ENCODE measurements at regions not wholly inside any gene's neighbourhood (a gene's known extent, or its start where the extent isn't known, plus 50 kb on each side); places are given as distances from the start of the nearest gene placed in this dataset.

GRCh38 chr2:195575879-195576401 is 81.1 kb upstream of the SLC39A10 start:
- peaks cover 4% of the 10 kb centered on the region for H3K9me3 Mint-ChIP-seq (ENCODE audit: insufficient read depth)
- Histone ChIP-seq H3K9ac (ENCODE audit: low read length) (peak overlapping the region; percentile 26), H3K4me2 (replicated peaks; ENCODE audit: low read depth, low read length, poor library complexity, severe bottlenecking) (peak overlapping the region; percentile 54), H3K27ac (ENCODE audit: low read length in 2 of 2) (peak overlapping the region; percentile 11 to 62), H3K4me3 (ENCODE audit: control extremely low read depth in 1 of 5, extremely low read depth in 1 of 5, insufficient read depth in 1 of 5, low read depth in 2 of 5, low read length in 4 of 5) (peak overlapping the region in 4 of 5 experiments; percentile 9 to 40 (median 24)), H2AFZ (ENCODE audit: insufficient read depth, low read depth, low read length, poor library complexity, severe bottlenecking) (peak overlapping the region; percentile 16), H4K20me1 (ENCODE audit: control insufficient read depth, insufficient read depth, low read length, poor library complexity, severe bottlenecking) (no peaks in the 10 kb centered on the region), H3K27me3 (replicated peaks in 1 of 4; ENCODE audit: control extremely low read depth in 1 of 4, control insufficient read depth in 3 of 4, insufficient read depth in 4 of 4, low read length in 3 of 4) (no peaks in the 10 kb centered on the region), H3K79me2 (ENCODE audit: control insufficient read depth, insufficient read depth, low read length) (peaks cover 5% of the 10 kb centered on the region), H3K4me1 (ENCODE audit: control insufficient read depth in 2 of 2, insufficient read depth in 2 of 2, low read length in 2 of 2) (peaks cover 43 to 47% of the 10 kb centered on the region in 2 donors), H3K36me3 (replicated peaks in 1 of 2; ENCODE audit: control extremely low read depth in 1 of 2, control insufficient read depth in 1 of 2, extremely low read depth in 1 of 2, insufficient read depth in 2 of 2, low read length in 1 of 2) (no peaks in the 10 kb centered on the region), H3K9me3 (ENCODE audit: control extremely low read depth in 1 of 3, control insufficient read depth in 2 of 3, insufficient read depth in 1 of 3, low read length in 2 of 3) (no peaks in the 10 kb centered on the region)
- no CpG with 5 or more reads among the region's 4 CpGs for WGBS (ENCODE audit: insufficient coverage)
- H3K27me3 Mint-ChIP-seq: no peaks in the 10 kb centered on the region
- ChIA-PET POLR2A (interaction anchor here (1.1 to 3.0 kb wide), 4 partner anchors 14 to 84 kb away, joined by 3 to 16 read pairs (median 10); partner anchors contain the start of gene SLC39A10), CTCF (interaction anchor here (0.7 to 7.4 kb wide), 40 partner anchors 10 to 878 kb away, joined by 3 to 279 read pairs (median 4); partner anchors contain the start of genes DNAH7 and SLC39A10)
- ATAC-seq (ENCODE audit: low read depth): peak; percentile 91
- intact Hi-C loops (cut with micrococcal nuclease): loop anchor here (1.0 to 2.0 kb wide), 4 partner anchors 14 to 491 kb away; no protein-coding TSS in a partner anchor
- peak overlapping the region; percentile 76 for H3K27ac Mint-ChIP-seq
- TF ChIP-seq CTCF (IDR thresholded peaks at IDR 0.05): peak; percentile 42
- TF ChIP-seq EZH2 (IDR thresholded peaks at IDR 0.05; ENCODE audit: borderline replicate concordance, insufficient read depth, low read depth, low read length, poor library complexity, severe bottlenecking): no peak
- peak; percentile 85 for DNase-seq
- H3K4me1 Mint-ChIP-seq: peaks cover 54% of the 10 kb centered on the region
- H3K4me3 Mint-ChIP-seq: peak overlapping the region; percentile 63

- Histone ChIP-seq H3K27ac (ENCODE audit: low read length in 2 of 2) (no peak overlapping the region), H3K36me3 (replicated peaks in 1 of 2; ENCODE audit: control extremely low read depth in 1 of 2, control insufficient read depth in 1 of 2, extremely low read depth in 1 of 2, insufficient read depth in 2 of 2, low read length in 1 of 2) (no peaks in the 10 kb centered on the region), H3K9me3 (ENCODE audit: control extremely low read depth in 1 of 3, control insufficient read depth in 2 of 3, insufficient read depth in 1 of 3, low read length in 2 of 3) (no peaks in the 10 kb centered on the region), H4K20me1 (ENCODE audit: control insufficient read depth, insufficient read depth, low read length, poor library complexity, severe bottlenecking) (no peaks in the 10 kb centered on the region), H3K4me3 (ENCODE audit: control extremely low read depth in 1 of 5, extremely low read depth in 1 of 5, insufficient read depth in 1 of 5, low read depth in 2 of 5, low read length in 4 of 5) (no peak overlapping the region), H2AFZ (ENCODE audit: insufficient read depth, low read depth, low read length, poor library complexity, severe bottlenecking) (no peak overlapping the region), H3K27me3 (replicated peaks in 1 of 4; ENCODE audit: control extremely low read depth in 1 of 4, control insufficient read depth in 3 of 4, insufficient read depth in 4 of 4, low read length in 3 of 4) (no peaks in the 10 kb centered on the region), H3K9ac (ENCODE audit: low read length) (no peak overlapping the region), H3K79me2 (ENCODE audit: control insufficient read depth, insufficient read depth, low read length) (peaks cover 5% of the 10 kb centered on the region), H3K4me1 (ENCODE audit: control insufficient read depth in 2 of 2, insufficient read depth in 2 of 2, low read length in 2 of 2) (peaks cover 33 to 45% of the 10 kb centered on the region in 2 donors), H3K4me2 (replicated peaks; ENCODE audit: low read depth, low read length, poor library complexity, severe bottlenecking) (no peak overlapping the region)
- no peak for ATAC-seq (ENCODE audit: low read depth)
- WGBS (ENCODE audit: insufficient coverage): 94% methylated on average over 2 of the region's 2 CpGs
- ChIA-PET POLR2A (interaction anchor here (0.9 to 2.7 kb wide), 3 partner anchors 13 to 85 kb away, joined by 3 to 14 read pairs (median 3); no protein-coding TSS in a partner anchor), CTCF (interaction anchor here (0.5 to 7.4 kb wide), 12 partner anchors 9 to 493 kb away, joined by 3 to 279 read pairs (median 8); partner anchors contain the start of genes DNAH7 and SLC39A10)
- Mint-ChIP-seq H3K27ac (no peak overlapping the region), H3K4me1 (peaks cover 53% of the 10 kb centered on the region), H3K27me3 (no peaks in the 10 kb centered on the region), H3K4me3 (no peak overlapping the region), H3K9me3 (ENCODE audit: insufficient read depth) (peaks cover 4% of the 10 kb centered on the region)
- TF ChIP-seq EZH2 (IDR thresholded peaks at IDR 0.05; ENCODE audit: borderline replicate concordance, insufficient read depth, low read depth, low read length, poor library complexity, severe bottlenecking): no peak
- TF ChIP-seq CTCF (IDR thresholded peaks at IDR 0.05): no peak
- no peak for DNase-seq
- intact Hi-C loops (cut with micrococcal nuclease): no loop called here
Observed at GRCh38 chr2:195575016-195575415, 82.0 kb upstream of the SLC39A10 start.

Measured in B cell (primary cell).